Nephron (organoid): ENCODE measurements at regions not wholly inside any gene's neighbourhood (a gene's known extent, or its start where the extent isn't known, plus 50 kb on each side); places are given as distances from the start of the nearest gene placed in this dataset.

Experiments
- H3K27ac Mint-ChIP-seq, 3 experiments: 2 replicates each; pipeline ENCODE4 v1.8.0; 2020; ENCODE audit warnings: mixed read lengths in 3 of 3, mild to moderate bottlenecking in 2 of 3, moderate library complexity in 1 of 3
- H3K27me3 Mint-ChIP-seq: 2 replicates; pipeline ENCODE4 v1.8.0; 2021; ENCODE audit warnings: low read depth, mild to moderate bottlenecking, moderate library complexity, mixed read lengths
- H3K36me3 Mint-ChIP-seq: 2 replicates; pipeline ENCODE4 v1.8.0; 2020; ENCODE audit warnings: low read depth, mixed read lengths
- H3K4me1 Mint-ChIP-seq: 2 replicates; pipeline ENCODE4 v1.8.0; 2020; ENCODE audit warnings: mixed read lengths
- H3K4me3 Mint-ChIP-seq, 3 experiments: 2 replicates each; pipeline ENCODE4 v1.8.0; 2020; ENCODE audit warnings: mild to moderate bottlenecking in 3 of 3, mixed read lengths in 3 of 3, moderate library complexity in 2 of 3
- H3K9me3 Mint-ChIP-seq: 2 replicates; pipeline ENCODE4 v1.8.0; 2020; ENCODE audit warnings: mixed read lengths
- TF ChIP-seq, protein P1 (sequence below), 3 experiments: fragments of 200-600 bp; sonication (generic); IDR thresholded peaks; one replicate each; pipeline ENCODE4 v1.5.0; 2021; ENCODE audit warnings: antibody characterized with exemption in 3 of 3; ENCODE audit not compliant: unreplicated experiment in 3 of 3

DNA sequence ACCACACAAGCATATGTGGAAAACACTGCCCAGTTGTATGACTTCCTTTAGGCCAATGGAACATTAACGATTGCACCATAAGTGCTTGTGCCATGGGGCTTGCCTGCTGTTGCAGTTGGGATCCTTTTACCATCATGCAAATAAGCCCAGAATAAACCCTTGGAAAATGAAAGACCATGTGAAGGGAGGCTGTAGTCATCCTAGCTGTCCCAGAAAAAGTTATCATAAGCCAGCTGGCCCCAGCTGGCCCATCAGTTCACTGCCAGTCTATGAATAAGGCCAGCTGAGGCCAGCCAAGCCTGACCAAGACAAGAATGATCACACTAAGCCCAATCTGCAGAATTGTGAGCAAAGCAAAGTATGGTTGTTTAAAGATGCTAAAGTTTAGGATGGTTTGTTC is 253.9 kb upstream of the ARHGAP20 start:
- H3K4me1 Mint-ChIP-seq, result no peaks in the 10 kb centered on the region
- H3K9me3 Mint-ChIP-seq, result no peaks in the 10 kb centered on the region
- H3K27me3 Mint-ChIP-seq, result no peaks in the 10 kb centered on the region
- no peak overlapping the region for H3K27ac Mint-ChIP-seq
- H3K4me3 Mint-ChIP-seq, result no peak overlapping the region
- TF ChIP-seq, protein P1, sequence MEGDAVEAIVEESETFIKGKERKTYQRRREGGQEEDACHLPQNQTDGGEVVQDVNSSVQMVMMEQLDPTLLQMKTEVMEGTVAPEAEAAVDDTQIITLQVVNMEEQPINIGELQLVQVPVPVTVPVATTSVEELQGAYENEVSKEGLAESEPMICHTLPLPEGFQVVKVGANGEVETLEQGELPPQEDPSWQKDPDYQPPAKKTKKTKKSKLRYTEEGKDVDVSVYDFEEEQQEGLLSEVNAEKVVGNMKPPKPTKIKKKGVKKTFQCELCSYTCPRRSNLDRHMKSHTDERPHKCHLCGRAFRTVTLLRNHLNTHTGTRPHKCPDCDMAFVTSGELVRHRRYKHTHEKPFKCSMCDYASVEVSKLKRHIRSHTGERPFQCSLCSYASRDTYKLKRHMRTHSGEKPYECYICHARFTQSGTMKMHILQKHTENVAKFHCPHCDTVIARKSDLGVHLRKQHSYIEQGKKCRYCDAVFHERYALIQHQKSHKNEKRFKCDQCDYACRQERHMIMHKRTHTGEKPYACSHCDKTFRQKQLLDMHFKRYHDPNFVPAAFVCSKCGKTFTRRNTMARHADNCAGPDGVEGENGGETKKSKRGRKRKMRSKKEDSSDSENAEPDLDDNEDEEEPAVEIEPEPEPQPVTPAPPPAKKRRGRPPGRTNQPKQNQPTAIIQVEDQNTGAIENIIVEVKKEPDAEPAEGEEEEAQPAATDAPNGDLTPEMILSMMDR (IDR thresholded peaks at IDR 0.05; ENCODE audit: unreplicated experiment in 3 of 3), result no peak
- no peaks in the 10 kb centered on the region for H3K36me3 Mint-ChIP-seq

DNA sequence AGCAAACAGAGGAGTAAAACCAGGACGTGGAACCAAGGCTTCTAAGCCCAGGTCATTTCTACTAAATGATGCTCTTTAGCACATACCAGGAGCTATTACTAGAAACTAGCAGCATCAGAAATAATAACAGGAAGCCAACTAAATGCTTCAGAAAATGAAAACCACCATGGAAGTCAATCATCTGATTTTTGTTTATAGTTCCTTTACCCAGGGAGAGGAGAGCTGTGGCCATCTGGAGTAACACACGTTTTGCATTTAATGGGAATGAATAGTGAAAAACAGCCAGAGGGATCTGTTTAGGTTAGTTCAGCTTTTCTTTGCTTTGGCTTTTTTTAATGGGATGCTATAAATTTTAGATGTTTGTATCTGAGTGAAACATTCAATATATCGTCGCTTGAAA is 250.7 kb upstream of the ARHGAP20 start:
- H3K36me3 Mint-ChIP-seq, result no peaks in the 10 kb centered on the region
- H3K4me1 Mint-ChIP-seq, result no peaks in the 10 kb centered on the region
- peak overlapping the region in 1 of 3 experiments; percentile 5 for H3K27ac Mint-ChIP-seq
- H3K9me3 Mint-ChIP-seq, result no peaks in the 10 kb centered on the region
- TF ChIP-seq, protein P1 (IDR thresholded peaks at IDR 0.05; ENCODE audit: unreplicated experiment in 3 of 3), result no peak
- H3K27me3 Mint-ChIP-seq, result no peaks in the 10 kb centered on the region
- H3K4me3 Mint-ChIP-seq, result no peak overlapping the region

DNA sequence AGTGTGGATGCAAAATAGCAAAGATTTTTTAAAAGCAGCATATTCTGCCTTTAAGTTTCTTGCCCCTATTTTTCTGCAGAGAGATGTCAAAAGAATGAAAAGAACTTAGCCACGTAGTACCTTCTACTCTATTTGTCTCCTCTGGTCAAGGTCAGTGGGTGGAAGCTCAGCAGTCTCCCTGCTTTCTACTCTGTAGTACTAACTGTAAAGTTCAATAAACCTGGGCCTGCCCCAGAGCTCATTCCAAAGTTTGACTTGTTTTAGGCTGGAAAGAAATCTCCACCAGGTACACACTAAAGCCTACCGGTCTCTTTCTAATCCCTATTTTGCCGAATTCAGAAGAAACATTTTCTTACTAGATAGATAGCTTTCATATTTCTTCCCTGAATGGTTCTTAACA is 247.9 kb upstream of the ARHGAP20 start:
- H3K4me3 Mint-ChIP-seq, result no peak overlapping the region
- TF ChIP-seq, protein P1 (IDR thresholded peaks at IDR 0.05; ENCODE audit: unreplicated experiment in 3 of 3), result no peak
- H3K4me1 Mint-ChIP-seq, result peaks cover 5% of the 10 kb centered on the region
- H3K27ac Mint-ChIP-seq, result no peak overlapping the region
- no peaks in the 10 kb centered on the region for H3K27me3 Mint-ChIP-seq
- H3K9me3 Mint-ChIP-seq, result no peaks in the 10 kb centered on the region
- H3K36me3 Mint-ChIP-seq, result no peaks in the 10 kb centered on the region

DNA sequence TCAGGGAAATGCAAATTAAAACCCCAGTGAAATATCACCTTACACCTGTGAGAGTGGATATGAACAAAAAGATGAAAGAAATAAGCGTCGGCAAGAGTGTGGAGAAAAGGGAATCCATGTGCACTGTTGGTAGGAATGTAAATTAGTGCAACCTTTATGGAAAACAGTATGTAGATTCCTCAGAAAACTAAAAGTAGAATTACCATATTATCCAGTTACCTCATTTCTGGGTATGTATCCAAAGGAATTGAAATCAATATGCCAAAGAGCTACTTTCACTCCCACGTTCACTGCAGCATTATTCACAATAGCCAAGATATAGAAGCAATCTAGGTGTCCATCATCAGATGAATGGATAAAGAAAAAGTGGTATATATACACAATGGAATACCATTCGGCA is 246.0 kb upstream of the ARHGAP20 start:
- Mint-ChIP-seq H3K4me1 (peaks cover 5% of the 10 kb centered on the region), H3K27ac (no peak overlapping the region), H3K9me3 (no peaks in the 10 kb centered on the region), H3K27me3 (no peaks in the 10 kb centered on the region), H3K4me3 (no peak overlapping the region), H3K36me3 (no peaks in the 10 kb centered on the region)
- TF ChIP-seq, protein P1 (IDR thresholded peaks at IDR 0.05; ENCODE audit: unreplicated experiment in 3 of 3), result no peak

DNA sequence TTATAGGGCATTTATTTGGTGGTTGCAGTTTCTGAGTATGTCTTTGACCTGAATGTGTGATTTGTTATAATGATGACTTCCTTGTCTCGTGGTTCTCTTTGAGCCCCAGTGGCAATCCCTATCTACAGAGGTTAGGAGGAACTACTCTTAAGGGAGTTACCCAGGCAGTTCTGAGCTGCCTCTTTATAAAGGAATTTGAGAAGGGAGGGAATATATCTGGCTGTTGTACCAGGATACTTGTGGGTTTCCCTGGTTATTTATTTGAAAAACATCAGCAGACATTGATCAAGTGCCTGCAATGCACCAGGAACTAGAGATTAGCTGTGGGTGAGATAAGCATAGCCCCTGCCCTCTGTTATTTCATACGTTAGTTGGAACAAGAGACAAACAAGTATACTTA is 243.5 kb upstream of the ARHGAP20 start:
- Mint-ChIP-seq H3K36me3 (no peaks in the 10 kb centered on the region), H3K27ac (peak overlapping the region in 2 of 3 experiments; percentile 8 to 35), H3K27me3 (no peaks in the 10 kb centered on the region), H3K4me3 (no peak overlapping the region), H3K4me1 (peaks cover 16% of the 10 kb centered on the region), H3K9me3 (no peaks in the 10 kb centered on the region)
- TF ChIP-seq, protein P1 (IDR thresholded peaks at IDR 0.05; ENCODE audit: unreplicated experiment in 3 of 3), result no peak

DNA sequence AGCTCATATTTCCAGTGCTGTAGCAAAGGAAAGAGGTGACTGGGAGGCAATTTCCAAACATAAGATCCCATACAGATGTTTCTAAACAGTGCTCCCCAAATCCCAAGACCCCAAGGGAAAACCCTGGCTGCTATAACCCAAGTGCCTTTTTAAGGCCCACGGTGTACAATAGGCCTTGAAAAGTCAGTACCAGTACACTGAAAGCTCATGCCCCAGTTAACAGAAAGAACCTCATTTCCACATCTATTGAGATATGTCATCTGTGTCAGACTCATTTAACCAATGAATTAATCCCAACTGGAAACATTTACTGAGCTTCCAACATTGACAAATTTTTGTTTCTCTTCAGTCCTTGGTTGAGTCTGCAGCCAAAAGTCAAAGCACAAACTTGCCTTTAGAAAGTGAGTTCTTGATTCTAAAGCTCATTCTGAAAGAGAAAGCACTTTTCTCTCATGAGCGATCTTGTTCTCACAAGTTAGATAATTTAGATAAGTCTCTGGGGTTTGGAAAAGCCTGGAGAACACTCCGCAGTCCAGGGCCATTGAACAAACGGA is 239.8 kb upstream of the ARHGAP20 start:
- peaks cover 5% of the 10 kb centered on the region for H3K9me3 Mint-ChIP-seq
- peak overlapping the region; percentile 32 to 78 (median 67) for H3K27ac Mint-ChIP-seq
- no peaks in the 10 kb centered on the region for H3K36me3 Mint-ChIP-seq
- no peak overlapping the region for H3K4me3 Mint-ChIP-seq
- TF ChIP-seq, protein P1 (IDR thresholded peaks at IDR 0.05; ENCODE audit: unreplicated experiment in 3 of 3), result no peak
- peaks cover 20% of the 10 kb centered on the region for H3K4me1 Mint-ChIP-seq
- no peaks in the 10 kb centered on the region for H3K27me3 Mint-ChIP-seq
